NCI-H1436 (cell line): ENCODE measurements at regions not wholly inside any gene's neighbourhood (a gene's known extent, or its start where the extent isn't known, plus 50 kb on each side); places are given as distances from the start of the nearest gene placed in this dataset.

ENCODE experiments used
- DNase-seq: peaks from one replicate; lab custom pipeline; 2025; lab: John Stamatoyannopoulos, UW

- no peak for DNase-seq
These were observed 231.3 kb downstream of the ANAPC1 start for GRCh38 chr2:111652681-111653080.

- DNase-seq: no peak
These were observed 230.8 kb downstream of the ANAPC1 start for GRCh38 chr2:111653103-111653624.

GRCh38 chr2:111653913-111654312, 230.1 kb downstream of the ANAPC1 start:
- no peak for DNase-seq

- DNase-seq: no peak
These were observed 229.2 kb downstream of the ANAPC1 start for GRCh38 chr2:111654829-111655228.

- DNase-seq: no peak
These were observed 227.6 kb downstream of the ANAPC1 start for GRCh38 chr2:111656436-111656835.

- no peak for DNase-seq
These were observed 227.1 kb downstream of the ANAPC1 start for GRCh38 chr2:111656894-111657293.

- DNase-seq: no peak
These were observed 226.5 kb downstream of the ANAPC1 start for GRCh38 chr2:111657351-111657975.

GRCh38 chr2:111659361-111660333, 224.3 kb downstream of the ANAPC1 start:
- no peak for DNase-seq

- no peak for DNase-seq
These were observed 223.2 kb downstream of the ANAPC1 start for GRCh38 chr2:111660811-111661210.

- no peak for DNase-seq
These were observed 222.6 kb downstream of the ANAPC1 start for GRCh38 chr2:111661286-111661940.

GRCh38 chr2:111662039-111662770, 221.8 kb downstream of the ANAPC1 start:
- no peak for DNase-seq

- no peak for DNase-seq
These were observed 221.1 kb downstream of the ANAPC1 start for GRCh38 chr2:111662771-111663470.

GRCh38 chr2:111663471-111664274, 220.3 kb downstream of the ANAPC1 start:
- no peak for DNase-seq

- no peak for DNase-seq
These were observed 219.6 kb downstream of the ANAPC1 start for GRCh38 chr2:111664275-111664850.

GRCh38 chr2:111665011-111665410, 219.0 kb downstream of the ANAPC1 start:
- no peak for DNase-seq

- DNase-seq: no peak
These were observed 218.4 kb downstream of the ANAPC1 start for GRCh38 chr2:111665551-111666116.

- DNase-seq: no peak
These were observed 217.8 kb downstream of the ANAPC1 start for GRCh38 chr2:111666160-111666559.

GRCh38 chr2:111667001-111667400, 217.0 kb downstream of the ANAPC1 start:
- no peak for DNase-seq

GRCh38 chr2:111667542-111668273, 216.3 kb downstream of the ANAPC1 start:
- DNase-seq: no peak
